PC-9 (cell line): ENCODE measurements at regions not wholly inside any gene's neighbourhood (a gene's known extent, or its start where the extent isn't known, plus 50 kb on each side); places are given as distances from the start of the nearest gene placed in this dataset.
A peak's percentile ranks its signal among the peaks of the same experiment; 100 is the strongest.
"Not testable (repeated sequence)": the region's sequence is repeated elsewhere in the genome, so short reads cannot be mapped to it uniquely, and the experiment has no call there.

Experiments used
- BruUV-seq: library from RNA; stranded (reverse); fragments of 400-500 nt; replicated peaks from 2 replicates; lab custom pipeline; 2021; lab: Mats Ljungman, UMichigan
- CTCF ChIA-PET: fragments of 300-600 bp; sonication (Branson Sonifier 250); formaldehyde crosslinking; loops from one replicate; lab custom pipeline; 2022; ENCODE audit warnings: antibody characterized with exemption; lab: Charles Lee
- POLR2A ChIA-PET: fragments of 300-600 bp; sonication (Branson Sonifier 250); formaldehyde crosslinking; loops from one replicate; lab custom pipeline; 2022; ENCODE audit warnings: antibody characterized with exemption; ENCODE audit not compliant: unreplicated experiment; lab: Charles Lee
- DNase-seq, 2 experiments: peaks; one replicate each; pipeline versions ENCODE4 v3.0.0 to v3.0.0-alpha.2; 2015 to 2022; ENCODE audit warnings: mixed read lengths in 1 of 2
- H2AFZ ChIP-seq: fragments of 200-600 bp; sonication (generic); 2 replicates; pipeline ENCODE4 v1.8.1; 2017; ENCODE audit warnings: antibody characterized with exemption
- H3F3A ChIP-seq: fragments of 200-600 bp; sonication (generic); 2 replicates; pipeline ENCODE4 v1.8.1; 2017; ENCODE audit warnings: antibody characterized with exemption, mild to moderate bottlenecking, low read depth; ENCODE audit not compliant: insufficient read depth
- H3K27ac ChIP-seq: fragments of 200-600 bp; sonication (generic); 2 replicates; pipeline ENCODE4 v1.6.1; 2016; ENCODE audit warnings: mixed run types
- H3K27me3 ChIP-seq: fragments of 200-600 bp; sonication (generic); 2 replicates; pipeline ENCODE4 v1.6.1; 2016; ENCODE audit warnings: low read depth, mixed run types; ENCODE audit not compliant: insufficient read depth
- H3K36me3 ChIP-seq: fragments of 200-600 bp; sonication (generic); 2 replicates; pipeline ENCODE4 v1.6.1; 2016; ENCODE audit warnings: low read depth, mixed run types
- H3K4me1 ChIP-seq: fragments of 200-600 bp; sonication (generic); replicated peaks from 2 replicates; pipeline ENCODE4 v1.6.1; 2016; ENCODE audit warnings: mixed run types; ENCODE audit not compliant: insufficient read depth
- H3K4me2 ChIP-seq: fragments of 200-600 bp; sonication (generic); 2 replicates; pipeline ENCODE4 v1.6.1; 2017; ENCODE audit warnings: mixed run types
- H3K4me3 ChIP-seq: fragments of 200-600 bp; sonication (generic); 2 replicates; pipeline ENCODE4 v1.6.1; 2016; ENCODE audit warnings: mixed run types
- H3K79me2 ChIP-seq: fragments of 200-600 bp; sonication (generic); 2 replicates; pipeline ENCODE4 v1.6.1; 2017; ENCODE audit warnings: low read depth, mixed run types
- H3K9me2 ChIP-seq: fragments of 200-600 bp; sonication (generic); 2 replicates; pipeline ENCODE4 v1.8.1; 2017; ENCODE audit warnings: mild to moderate bottlenecking; ENCODE audit not compliant: insufficient read depth
- H3K9me3 ChIP-seq: fragments of 200-600 bp; sonication (generic); 2 replicates; pipeline ENCODE4 v1.8.1; 2016; ENCODE audit warnings: low read depth; ENCODE audit not compliant: insufficient read depth
- H4K20me1 ChIP-seq: fragments of 200-600 bp; sonication (generic); 2 replicates; pipeline ENCODE4 v1.8.1; 2017; ENCODE audit not compliant: insufficient read depth
- CTCF ChIP-seq: fragments of 200-600 bp; sonication (generic); conservative IDR thresholded peaks from 2 replicates; pipeline ENCODE4 v1.6.1; 2017; ENCODE audit warnings: mixed run types, antibody characterized with exemption, mild to moderate bottlenecking, moderate library complexity
- EZH2 ChIP-seq: fragments of 200-600 bp; sonication (generic); IDR thresholded peaks from 2 replicates; pipeline ENCODE4 v1.8.0; 2017; ENCODE audit warnings: antibody characterized with exemption, low read depth
- intact Hi-C: fragments of 100-400 bp; cut with micrococcal nuclease; formaldehyde crosslinking; loops from one replicate; pipeline ENCODE4 v1.10.0; 2022; ENCODE audit not compliant: unreplicated experiment

GRCh38 chr9:120306088-120306487 is 273.9 kb downstream of the CDK5RAP2 start:
- Histone ChIP-seq H3K27ac (no peak overlapping the region), H3K79me2 (no peaks in the 10 kb centered on the region), H3K4me3 (no peak overlapping the region), H3K27me3 (peaks cover 52% of the 10 kb centered on the region), H3K4me1 (no peaks in the 10 kb centered on the region), H3F3A (no peaks in the 10 kb centered on the region), H3K9me3 (0 out of 2 replicates have a peak, but pooled peaks cover 2% of the 10 kb centered on the region), H3K36me3 (no peaks in the 10 kb centered on the region), H3K4me2 (no peak overlapping the region), H3K9me2 (no peaks in the 10 kb centered on the region), H4K20me1 (no peaks in the 10 kb centered on the region), H2AFZ (no peak overlapping the region)
- no peak for DNase-seq
- BruUV-seq = no TSS peak
- intact Hi-C loops = no loop called here
- TF ChIP-seq EZH2 (no peak), CTCF (no peak)
- CTCF ChIA-PET = no interaction called here
- POLR2A ChIA-PET = no interaction called here

GRCh38 chr9:120304896-120305295 is 275.1 kb downstream of the CDK5RAP2 start:
- BruUV-seq, POLR2A ChIA-PET, H3K9me2 ChIP-seq, DNase-seq, H3K79me2 ChIP-seq, H3K9me3 ChIP-seq, H3K4me3 ChIP-seq, H3K4me2 ChIP-seq, CTCF ChIA-PET, H3K36me3 ChIP-seq, H3K27ac ChIP-seq, H2AFZ ChIP-seq, H3K4me1 ChIP-seq, H3F3A ChIP-seq, intact Hi-C loops, H4K20me1 ChIP-seq: not testable (repeated sequence)
- H3K27me3 ChIP-seq = peaks cover 58% of the 10 kb centered on the region

GRCh38 chr9:120303519-120303918 is 276.4 kb downstream of the CDK5RAP2 start:
- ChIA-PET POLR2A (no interaction called here), CTCF (no interaction called here)
- H3K27me3 ChIP-seq = peaks cover 54% of the 10 kb centered on the region
- no peaks in the 10 kb centered on the region for H3K79me2 ChIP-seq
- no peaks in the 10 kb centered on the region for H3K4me1 ChIP-seq
- H4K20me1 ChIP-seq = no peaks in the 10 kb centered on the region
- no TSS peak for BruUV-seq
- intact Hi-C loops = no loop called here
- DNase-seq = no peak
- no peaks in the 10 kb centered on the region for H3F3A ChIP-seq
- no peaks in the 10 kb centered on the region for H3K36me3 ChIP-seq
- H3K9me3 ChIP-seq = 0 out of 2 replicates have a peak, but pooled peaks cover 2% of the 10 kb centered on the region
- no peak overlapping the region for H3K4me3 ChIP-seq
- TF ChIP-seq EZH2 (no peak), CTCF (no peak)
- H3K4me2 ChIP-seq = no peak overlapping the region
- no peak overlapping the region for H3K27ac ChIP-seq
- no peaks in the 10 kb centered on the region for H3K9me2 ChIP-seq
- no peak overlapping the region for H2AFZ ChIP-seq

- 0 out of 2 replicates have a peak, but pooled peaks cover 2% of the 10 kb centered on the region for H3K9me3 ChIP-seq
- DNase-seq = no peak
- H3K4me3 ChIP-seq = no peak overlapping the region
- no peaks in the 10 kb centered on the region for H4K20me1 ChIP-seq
- H3K27ac ChIP-seq = no peak overlapping the region
- H3K27me3 ChIP-seq = peaks cover 40% of the 10 kb centered on the region
- H2AFZ ChIP-seq = no peak overlapping the region
- H3K79me2 ChIP-seq = no peaks in the 10 kb centered on the region
- H3F3A ChIP-seq = no peaks in the 10 kb centered on the region
- TF ChIP-seq CTCF = peak; percentile 25; the same call in 1 of the 2 replicates
- TF ChIP-seq EZH2 = no peak
- H3K36me3 ChIP-seq = no peaks in the 10 kb centered on the region
- no peak overlapping the region for H3K4me2 ChIP-seq
- intact Hi-C loops = no loop called here
- H3K9me2 ChIP-seq = no peaks in the 10 kb centered on the region
- ChIA-PET POLR2A (no interaction called here), CTCF (no interaction called here)
- no peaks in the 10 kb centered on the region for H3K4me1 ChIP-seq
- BruUV-seq = no TSS peak
These were observed 280.2 kb downstream of the CDK5RAP2 start for GRCh38 chr9:120299785-120300184.
